Fibroblast of villous mesenchyme (primary cell): ENCODE measurements at regions not wholly inside any gene's neighbourhood (a gene's known extent, or its start where the extent isn't known, plus 50 kb on each side); places are given as distances from the start of the nearest gene placed in this dataset.

Source experiments
- DNase-seq: peaks from one replicate; pipeline ENCODE4 v3.0.0-alpha.2; 2010; ENCODE audit warnings: low read depth
- H3K4me3 ChIP-seq: 2 replicates; pipeline ENCODE4 v1.5.1; 2011; ENCODE audit warnings: low read depth, mild to moderate bottlenecking, low read length
- TF ChIP-seq, protein P1 (sequence below): IDR thresholded peaks from 2 replicates; pipeline ENCODE4 v1.5.1; 2012; ENCODE audit warnings: low read depth, mild to moderate bottlenecking, low read length; ENCODE audit not compliant: insufficient read depth

DNA sequence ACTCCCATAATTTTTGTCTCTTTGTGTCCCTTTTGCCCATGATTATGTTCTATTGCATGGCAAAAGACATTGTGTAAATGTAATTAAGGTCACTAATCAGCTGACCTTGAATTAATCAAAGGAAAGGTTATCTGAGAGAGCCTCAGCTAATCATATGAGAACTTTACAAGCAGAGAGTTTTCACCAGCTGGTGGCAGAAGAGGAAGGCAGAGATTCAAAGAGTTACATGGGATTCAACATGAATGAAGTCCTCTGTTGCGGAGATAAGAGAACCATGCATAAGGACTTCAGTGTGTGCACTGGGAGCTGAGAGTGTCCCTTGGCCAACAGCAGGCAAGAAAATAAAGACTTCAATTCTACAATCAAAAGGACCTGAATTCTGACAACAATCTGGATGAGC lies 494.1 kb upstream of the ARID1B start:
- no peak overlapping the region for H3K4me3 ChIP-seq
- DNase-seq: no peak
- TF ChIP-seq, protein P1, sequence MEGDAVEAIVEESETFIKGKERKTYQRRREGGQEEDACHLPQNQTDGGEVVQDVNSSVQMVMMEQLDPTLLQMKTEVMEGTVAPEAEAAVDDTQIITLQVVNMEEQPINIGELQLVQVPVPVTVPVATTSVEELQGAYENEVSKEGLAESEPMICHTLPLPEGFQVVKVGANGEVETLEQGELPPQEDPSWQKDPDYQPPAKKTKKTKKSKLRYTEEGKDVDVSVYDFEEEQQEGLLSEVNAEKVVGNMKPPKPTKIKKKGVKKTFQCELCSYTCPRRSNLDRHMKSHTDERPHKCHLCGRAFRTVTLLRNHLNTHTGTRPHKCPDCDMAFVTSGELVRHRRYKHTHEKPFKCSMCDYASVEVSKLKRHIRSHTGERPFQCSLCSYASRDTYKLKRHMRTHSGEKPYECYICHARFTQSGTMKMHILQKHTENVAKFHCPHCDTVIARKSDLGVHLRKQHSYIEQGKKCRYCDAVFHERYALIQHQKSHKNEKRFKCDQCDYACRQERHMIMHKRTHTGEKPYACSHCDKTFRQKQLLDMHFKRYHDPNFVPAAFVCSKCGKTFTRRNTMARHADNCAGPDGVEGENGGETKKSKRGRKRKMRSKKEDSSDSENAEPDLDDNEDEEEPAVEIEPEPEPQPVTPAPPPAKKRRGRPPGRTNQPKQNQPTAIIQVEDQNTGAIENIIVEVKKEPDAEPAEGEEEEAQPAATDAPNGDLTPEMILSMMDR: no peak

DNA sequence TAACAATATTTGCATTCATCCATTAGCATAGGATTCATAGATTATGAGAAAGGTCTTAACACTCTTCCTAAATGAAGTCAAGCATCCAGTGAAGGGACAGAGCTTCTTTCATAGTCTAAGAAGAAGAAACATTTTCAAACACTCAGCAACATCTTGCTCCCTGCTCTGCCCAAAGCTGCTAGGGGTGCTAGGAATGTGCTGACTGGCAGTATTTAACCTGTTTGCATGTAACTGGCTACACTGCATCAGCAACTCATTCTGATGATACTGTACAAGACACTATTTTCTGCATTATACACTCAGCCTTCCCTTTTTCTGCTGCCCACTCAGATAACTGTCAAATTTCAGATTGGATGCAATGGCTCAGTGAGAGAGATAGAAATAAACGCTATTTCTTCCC lies 495.1 kb upstream of the ARID1B start:
- no peak overlapping the region for H3K4me3 ChIP-seq
- no peak for DNase-seq
- TF ChIP-seq, protein P1: no peak

DNA sequence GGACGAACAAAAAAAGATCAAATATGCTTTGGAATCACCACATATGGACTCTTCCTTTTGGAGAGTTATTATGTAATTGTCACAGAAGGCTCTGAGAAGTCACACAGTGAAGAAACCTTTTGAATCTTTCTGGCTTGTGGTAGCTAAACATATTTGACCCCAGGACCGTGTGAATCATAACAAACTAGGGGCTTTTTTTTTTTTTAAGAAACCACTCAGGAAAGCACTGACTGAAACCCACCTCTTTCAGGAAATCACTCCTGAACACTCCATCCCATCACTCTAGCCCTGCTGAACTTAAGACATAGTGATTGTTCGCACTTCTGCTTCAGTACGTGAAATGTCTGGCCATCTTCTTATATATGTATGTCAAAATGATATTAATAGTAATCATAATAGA lies 495.9 kb upstream of the ARID1B start:
- H3K4me3 ChIP-seq: no peak overlapping the region
- TF ChIP-seq, protein P1: no peak
- no peak for DNase-seq

GRCh38 chr6:156280065-156280464 lies 497.1 kb upstream of the ARID1B start:
- TF ChIP-seq, protein P1: no peak
- no peak for DNase-seq
- H3K4me3 ChIP-seq: no peak overlapping the region

- DNase-seq: peak; percentile 3
- H3K4me3 ChIP-seq: no peak overlapping the region
- TF ChIP-seq, protein P1: no peak
Measured at GRCh38 chr6:156279261-156279969, 497.8 kb upstream of the ARID1B start.

DNA sequence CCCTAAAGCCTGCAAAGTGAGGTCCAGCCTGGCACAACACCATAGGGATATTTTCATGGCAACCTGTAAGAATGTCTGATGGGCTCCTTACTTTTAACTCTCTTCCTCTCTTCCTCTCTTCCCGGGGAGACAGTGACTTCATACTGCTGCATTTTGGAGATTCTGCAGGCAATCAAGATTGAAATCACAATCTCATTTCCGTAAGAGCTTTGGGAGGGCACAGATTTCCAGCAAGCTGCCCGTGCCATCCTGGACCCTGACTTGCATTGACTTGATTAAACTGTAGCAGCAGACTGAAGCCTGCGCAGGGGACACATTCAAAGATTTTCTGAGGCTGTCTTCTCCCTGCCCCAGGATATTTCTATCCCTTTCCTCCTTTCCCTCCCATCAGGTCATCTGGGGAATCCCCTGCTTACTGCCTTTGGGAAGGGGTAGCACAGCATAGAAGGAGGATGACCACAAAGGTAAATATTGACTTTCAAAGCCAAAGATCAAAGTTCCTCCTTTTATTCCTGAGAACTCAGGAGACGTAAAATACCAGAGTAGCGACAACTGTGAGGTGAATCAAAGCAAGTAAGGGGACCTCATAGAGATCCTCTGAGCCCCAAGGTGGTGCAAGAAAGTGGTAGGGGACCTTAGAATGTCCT lies 504.0 kb upstream of the ARID1B start:
- DNase-seq: no peak
- TF ChIP-seq, protein P1: no peak
- no peak overlapping the region for H3K4me3 ChIP-seq

DNA sequence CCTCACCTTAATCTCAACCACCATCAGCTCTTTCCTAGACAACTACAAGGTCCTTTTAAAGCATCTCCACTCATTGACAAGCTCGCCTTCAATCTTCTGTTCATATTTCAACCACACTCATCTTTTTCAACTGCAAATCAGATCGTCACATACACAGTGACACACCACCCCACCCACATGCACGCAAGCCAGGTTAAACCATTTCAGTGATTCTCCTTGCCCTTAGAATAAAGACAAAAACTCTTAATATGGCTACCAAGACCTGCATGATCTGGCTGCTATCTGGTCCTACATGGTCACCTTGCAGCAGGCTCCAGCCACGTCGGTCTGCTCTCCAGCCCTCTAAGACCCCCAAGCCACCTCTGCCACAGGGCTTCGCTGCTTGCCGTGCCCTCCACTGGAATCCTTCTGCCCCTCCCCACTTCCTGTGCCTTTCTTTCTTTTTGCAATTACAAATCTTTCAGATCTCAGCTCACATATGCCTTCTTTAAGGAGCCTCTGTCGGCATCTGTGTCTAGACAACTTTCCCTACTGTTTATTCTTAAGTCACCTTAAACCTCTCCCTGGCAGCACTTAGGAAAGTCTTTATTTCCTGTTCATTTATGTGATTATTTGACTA lies 507.3 kb upstream of the ARID1B start:
- DNase-seq: no peak
- H3K4me3 ChIP-seq: no peak overlapping the region
- TF ChIP-seq, protein P1: no peak
